K562 (cell line): ENCODE measurements at regions not wholly inside any gene's neighbourhood (a gene's known extent, or its start where the extent isn't known, plus 50 kb on each side); places are given as distances from the start of the nearest gene placed in this dataset.

Experiments used
- ATAC-seq: fragments of 200-7000 bp; cut with Tn5 transposase; 3 replicates; pipeline ENCODE4 v1.9.1; 2020; ENCODE audit warnings: moderate library complexity
- BruUV-seq: library from RNA; stranded (reverse); fragments of 400-500 nt; replicated peaks from 2 replicates; lab custom pipeline; 2021; lab: Mats Ljungman, UMichigan
- CTCF ChIA-PET: fragments of 300-600 bp; formaldehyde crosslinking; extraction: SDS; loops from one replicate; lab custom pipeline; 2021; ENCODE audit warnings: low intra/inter-chr PET ratio; lab: Yijun Ruan, JAX
- POLR2A ChIA-PET: fragments of 300-600, 350-650 bp; sonication (Branson Sonifier 250); formaldehyde crosslinking; extraction: SDS; loops from one replicate; lab custom pipeline; 2021; ENCODE audit warnings: antibody characterized with exemption, inconsistent platforms; lab: Yijun Ruan, JAX
- DNase-seq, 4 experiments: peaks; one replicate each; pipeline versions ENCODE4 v3.0.0 to v3.0.0-alpha.2; 2011 to 2018; ENCODE audit warnings: low spot score in 3 of 4, mixed read lengths in 3 of 4; ENCODE audit errors: extremely low read depth in 1 of 4
- FAIRE-seq: peaks from 2 replicates; lab custom pipeline; 2011; peaks lifted over from hg19 to GRCh38; lab: Jason Lieb, UNC
- H2AFZ ChIP-seq: 2 replicates; pipeline ENCODE4 v1.6.0; 2011; ENCODE audit warnings: low read depth, low read length, control low read depth, inconsistent platforms
- H3K27ac ChIP-seq: fragments of 200-600 bp; 3 replicates; pipeline ENCODE4 v1.8.0; 2011; ENCODE audit warnings: low read depth, mild to moderate bottlenecking, control low read depth, inconsistent platforms, low read length, moderate library complexity, mixed read lengths; ENCODE audit errors: extremely low read depth
- H3K27me3 ChIP-seq, 2 experiments: fragments of 300-600 bp in 1 of 2; 2 replicates in 1 of 2; 3 replicates in 1 of 2; pipeline versions ENCODE4 v1.6.0 to v1.8.0; 2011; ENCODE audit warnings: inconsistent platforms in 2 of 2, low read length in 2 of 2, mild to moderate bottlenecking in 1 of 2, mixed read lengths in 1 of 2, moderate library complexity in 1 of 2; ENCODE audit not compliant: control insufficient read depth in 2 of 2, insufficient read depth in 2 of 2
- H3K36me3 ChIP-seq: fragments of 300-600 bp; 3 replicates; pipeline ENCODE4 v1.8.0; 2011; ENCODE audit warnings: mild to moderate bottlenecking, low read length, inconsistent platforms; ENCODE audit not compliant: control insufficient read depth, insufficient read depth
- H3K4me1 ChIP-seq, 2 experiments: fragments of 200-600 bp in 1 of 2; replicated peaks in 1 of 2; 2 replicates in 1 of 2; 3 replicates in 1 of 2; pipeline versions ENCODE4 v1.5.1 to v1.8.0; 2011; ENCODE audit warnings: inconsistent platforms in 2 of 2, low read length in 2 of 2, mild to moderate bottlenecking in 1 of 2, mixed read lengths in 1 of 2, moderate library complexity in 1 of 2; ENCODE audit not compliant: control insufficient read depth in 2 of 2, insufficient read depth in 2 of 2
- H3K4me2 ChIP-seq: 2 replicates; pipeline ENCODE4 v1.6.1; 2011; ENCODE audit warnings: low read length, control low read depth, inconsistent platforms, mixed read lengths; ENCODE audit not compliant: insufficient read depth
- H3K4me3 ChIP-seq: fragments of 200-600 bp; sonication (generic), shearing (Covaris generic); 2 replicates; pipeline ENCODE4 v1.5.1; 2016; ENCODE audit warnings: control low read depth, inconsistent platforms
- H3K79me2 ChIP-seq: fragments of 200-600 bp; 3 replicates; pipeline ENCODE4 v1.8.0; 2011; ENCODE audit warnings: low read length, inconsistent platforms; ENCODE audit not compliant: control insufficient read depth, insufficient read depth
- H3K9ac ChIP-seq, 2 experiments: 2 replicates each; pipeline versions ENCODE4 v1.6.0 to v1.6.1; 2011; ENCODE audit warnings: low read depth in 2 of 2, low read length in 2 of 2, control low read depth in 1 of 2, inconsistent platforms in 1 of 2, mild to moderate bottlenecking in 1 of 2, mixed read lengths in 1 of 2; ENCODE audit not compliant: insufficient read depth in 1 of 2
- H3K9me1 ChIP-seq: one replicate; pipeline ENCODE4 v1.6.0; 2011; ENCODE audit warnings: inconsistent platforms, mild to moderate bottlenecking, low read length, moderate library complexity; ENCODE audit not compliant: control insufficient read depth, insufficient read depth
- H3K9me3 ChIP-seq: replicated peaks from 2 replicates; pipeline ENCODE4 v1.5.1; 2011; ENCODE audit warnings: low read depth, low read length, inconsistent platforms; ENCODE audit not compliant: control insufficient read depth, insufficient read depth
- H4K20me1 ChIP-seq: replicated peaks from 2 replicates; pipeline ENCODE4 v1.6.1; 2011; ENCODE audit warnings: low read length, inconsistent platforms, mixed read lengths; ENCODE audit not compliant: control insufficient read depth, insufficient read depth
- CAMTA2 ChIP-seq: fragments of 250-450 bp; sonication (Bioruptor Pico); conservative IDR thresholded peaks from 2 replicates; pipeline ENCODE4 v1.5.1; 2022
- CEBPG ChIP-seq, 3 experiments: fragments of 200-800 bp in 1 of 3; sonication (Bioruptor generic) in 1 of 3; sonication (generic) in 1 of 3; formaldehyde crosslinking in 1 of 3; IDR thresholded peaks in 2 of 3; conservative IDR thresholded peaks in 1 of 3; 2 replicates each; pipeline versions ENCODE4 v1.6.1 to v1.8.0; 2016 to 2022; ENCODE audit warnings: missing compliant biosample characterization in 2 of 3, missing genetic modification characterization in 2 of 3, mild to moderate bottlenecking in 1 of 3, missing genetic modification reagents in 1 of 3
- EZH2 ChIP-seq: IDR thresholded peaks from 2 replicates; pipeline ENCODE4 v1.6.1; 2012; ENCODE audit warnings: low read depth, mild to moderate bottlenecking, inconsistent platforms, low read length, borderline replicate concordance
- FOXK1 ChIP-seq: sonication (generic); formaldehyde crosslinking; IDR thresholded peaks from 2 replicates; pipeline ENCODE4 v1.8.0; 2022; ENCODE audit warnings: missing genetic modification reagents, mild to moderate bottlenecking, borderline replicate concordance
- HNRNPUL1 ChIP-seq: fragments of 200-400 bp; formaldehyde crosslinking; IDR thresholded peaks from 2 replicates; pipeline ENCODE4 v1.6.1; 2017; ENCODE audit warnings: low read length
- MAZ ChIP-seq, 2 experiments: fragments of 450-650 bp in 1 of 2; sonication (generic) in 1 of 2; formaldehyde crosslinking; IDR thresholded peaks in 1 of 2; conservative IDR thresholded peaks in 1 of 2; 2 replicates each; pipeline versions ENCODE4 v1.4.0 to v1.5.0; 2020; ENCODE audit warnings: mild to moderate bottlenecking in 1 of 2, missing genetic modification reagents in 1 of 2
- MECOM ChIP-seq: fragments of 250-450 bp; sonication (Bioruptor Pico); IDR thresholded peaks from 2 replicates; pipeline ENCODE4 v1.8.0; 2022; ENCODE audit warnings: inconsistent platforms
- MYC ChIP-seq, 2 experiments: fragments of 250-450 bp in 1 of 2; sonication (Bioruptor Pico) in 1 of 2; IDR thresholded peaks; 2 replicates each; pipeline versions ENCODE4 v1.5.1 to v1.6.1; 2012 to 2021; ENCODE audit warnings: low read depth in 2 of 2, borderline replicate concordance in 1 of 2, improper control_type of control experiment in 1 of 2, low read length in 1 of 2, mild to moderate bottlenecking in 1 of 2, moderate library complexity in 1 of 2
- PHB ChIP-seq: fragments of 250-450 bp; sonication (Bioruptor Pico); IDR thresholded peaks from 2 replicates; pipeline ENCODE4 v1.5.0; 2021
- ZNF707 ChIP-seq: fragments of 250-450 bp; sonication (Bioruptor Pico); conservative IDR thresholded peaks from 2 replicates; pipeline ENCODE4 v1.8.0; 2022; ENCODE audit warnings: inconsistent platforms, mild to moderate bottlenecking, moderate library complexity
- WGBS: fragments of 100-300 bp; shearing (Covaris generic); methylation state at CpG from one replicate; pipeline ENCODE4 v1.1.6; 2016; ENCODE audit warnings: low coverage, mixed read lengths; ENCODE audit not compliant: insufficient coverage; ENCODE audit errors: missing lambda C conversion rate; 5-methylcytosine and 5-hydroxymethylcytosine counted together
- in situ Hi-C: fragments of 300-500 bp; cut with MboI; formaldehyde crosslinking; loops from 4 replicates; pipeline ENCODE4 v1.15.0; 2018; ENCODE audit warnings: inconsistent platforms, mixed read lengths
- intact Hi-C: fragments of 100-400 bp; cut with micrococcal nuclease; formaldehyde crosslinking; loops from 2 replicates; pipeline ENCODE4 v1.14.2; 2022

GRCh38 chr7:13105209-13105608, 417.8 kb downstream of the ARL4A start:
- Histone ChIP-seq H3K9me3 (no peaks in the 10 kb centered on the region), H3K9ac (no peak overlapping the region), H3K27ac (no peak overlapping the region), H3K9me1 (no peaks in the 10 kb centered on the region), H3K4me2 (no peak overlapping the region), H3K4me3 (no peak overlapping the region), H4K20me1 (no peaks in the 10 kb centered on the region), H3K79me2 (no peaks in the 10 kb centered on the region), H3K4me1 (peaks cover 0 to 9% of the 10 kb centered on the region in 2 experiments; a peak in 2 of 5 replicates), H2AFZ (no peak overlapping the region), H3K27me3 (no peaks in the 10 kb centered on the region)
- no peak for ATAC-seq
- BruUV-seq, result no TSS peak
- POLR2A ChIA-PET, result no interaction called here
- intact Hi-C loops, result no loop called here
- in situ Hi-C loops, result no loop called here
- no peak for TF ChIP-seq EZH2
- TF ChIP-seq CAMTA2 (CRISPR knock-in tag), result no peak
- no peak for TF ChIP-seq CEBPG (CRISPR knock-in tag; IDR thresholded peaks at IDR 0.05)
- peak in 1 of 2 experiments; percentile 16; a peak in 1 of 4 replicates for TF ChIP-seq CEBPG (tag; conservative IDR thresholded peaks at IDR 0.05 in 1 of 2, IDR thresholded peaks at IDR 0.05 in 1 of 2)
- no peak for TF ChIP-seq HNRNPUL1
- TF ChIP-seq MYC (IDR thresholded peaks at IDR 0.05; ENCODE audit: low read depth, low read length), result no peak
- TF ChIP-seq MYC (CRISPR knock-in tag; IDR thresholded peaks at IDR 0.05; ENCODE audit: borderline replicate concordance, low read depth), result no peak
- TF ChIP-seq MECOM (CRISPR knock-in tag), result no peak
- TF ChIP-seq, all 486 proteins: peak for 1
- FAIRE-seq (no peak), DNase-seq (no peak)
- CTCF ChIA-PET, result no interaction called here
- no peaks in the 10 kb centered on the region for H3K36me3 ChIP-seq

GRCh38 chr7:13106513-13106912, 419.1 kb downstream of the ARL4A start:
- H3K79me2 ChIP-seq, result no peaks in the 10 kb centered on the region
- no peak overlapping the region for H2AFZ ChIP-seq
- ChIA-PET POLR2A (no interaction called here), CTCF (no interaction called here)
- no peaks in the 10 kb centered on the region for H3K36me3 ChIP-seq
- H3K27ac ChIP-seq, result no peak overlapping the region
- no peak for TF ChIP-seq ZNF707
- TF ChIP-seq FOXK1 (CRISPR knock-in tag), result no peak
- TF ChIP-seq MAZ (CRISPR knock-in tag; conservative IDR thresholded peaks at IDR 0.05 in 1 of 2, IDR thresholded peaks at IDR 0.05 in 1 of 2), result no peak
- no peak for TF ChIP-seq PHB
- TF ChIP-seq, all 486 proteins: peak for 0
- ATAC-seq, result no peak
- Histone ChIP-seq H3K27me3 (no peaks in the 10 kb centered on the region), H3K4me2 (no peak overlapping the region), H3K4me1 (peaks cover 0 to 9% of the 10 kb centered on the region in 2 experiments; a peak in 2 of 5 replicates), H3K4me3 (no peak overlapping the region), H4K20me1 (no peaks in the 10 kb centered on the region), H3K9me3 (no peaks in the 10 kb centered on the region), H3K9me1 (no peaks in the 10 kb centered on the region), H3K9ac (no peak overlapping the region)
- no peak for DNase-seq
- intact Hi-C loops, result no loop called here
- 46% methylated on average over 2 of the region's 2 CpGs for WGBS
- no peak for FAIRE-seq
- no TSS peak for BruUV-seq
- in situ Hi-C loops, result no loop called here
